A673 (cell line): ENCODE measurements at regions not wholly inside any gene's neighbourhood (a gene's known extent, or its start where the extent isn't known, plus 50 kb on each side); places are given as distances from the start of the nearest gene placed in this dataset.

Experiments used
- BruUV-seq: library from RNA; stranded (reverse); fragments of 400-500 nt; replicated peaks from 2 replicates; lab custom pipeline; 2021; lab: Mats Ljungman, UMichigan
- CTCF ChIA-PET: fragments of 300-600 bp; sonication (Branson Sonifier 250); formaldehyde crosslinking; loops from one replicate; lab custom pipeline; 2022; ENCODE audit warnings: antibody characterized with exemption; lab: Charles Lee
- POLR2A ChIA-PET: fragments of 300-600 bp; sonication (Branson Sonifier 250); formaldehyde crosslinking; loops from one replicate; lab custom pipeline; 2022; ENCODE audit warnings: antibody characterized with exemption; ENCODE audit not compliant: low non-redundant PET; lab: Charles Lee
- DNase-seq: peaks from one replicate; pipeline ENCODE4 v3.0.0-alpha.2; 2015; ENCODE audit warnings: low spot score
- H3K27ac ChIP-seq: fragments of 200-600 bp; sonication (generic); 2 replicates; pipeline ENCODE4 v1.5.1; 2016; ENCODE audit warnings: mixed run types, low read depth, mild to moderate bottlenecking, mixed read lengths, antibody characterized with exemption, low read length; ENCODE audit not compliant: poor library complexity, severe bottlenecking
- H3K27me3 ChIP-seq: fragments of 200-600 bp; sonication (generic); replicated peaks from 2 replicates; pipeline ENCODE4 v1.6.1; 2017; ENCODE audit warnings: mixed run types, low read depth, mild to moderate bottlenecking, mixed read lengths, antibody characterized with exemption, low read length; ENCODE audit not compliant: insufficient read depth, poor library complexity
- H3K36me3 ChIP-seq: fragments of 200-600 bp; sonication (generic); 2 replicates; pipeline ENCODE4 v1.6.1; 2016; ENCODE audit warnings: mixed run types, mild to moderate bottlenecking, mixed read lengths, antibody characterized with exemption, low read length; ENCODE audit not compliant: insufficient read depth, poor library complexity, severe bottlenecking
- H3K4me1 ChIP-seq: fragments of 200-600 bp; sonication (generic); 2 replicates; pipeline ENCODE4 v1.6.1; 2017; ENCODE audit warnings: mixed run types, mild to moderate bottlenecking, mixed read lengths, antibody characterized with exemption, low read length; ENCODE audit not compliant: insufficient read depth, poor library complexity, severe bottlenecking
- H3K4me3 ChIP-seq: fragments of 200-600 bp; sonication (generic); 2 replicates; pipeline ENCODE4 v1.5.1; 2016; ENCODE audit warnings: low read depth, mixed run types, mild to moderate bottlenecking, mixed read lengths, low read length; ENCODE audit not compliant: poor library complexity, severe bottlenecking
- H3K9me3 ChIP-seq: fragments of 200-600 bp; sonication (generic); 2 replicates; pipeline ENCODE4 v1.6.1; 2016; ENCODE audit warnings: mixed run types, low read depth, mild to moderate bottlenecking, mixed read lengths, antibody characterized with exemption, low read length; ENCODE audit not compliant: poor library complexity, severe bottlenecking
- EZH2 ChIP-seq: fragments of 200-600 bp; sonication (generic); IDR thresholded peaks from 2 replicates; pipeline ENCODE4 v1.6.1; 2017; ENCODE audit warnings: borderline replicate concordance, low read depth, mild to moderate bottlenecking, mixed read lengths, antibody characterized with exemption, low read length; ENCODE audit not compliant: poor library complexity, severe bottlenecking
- intact Hi-C: fragments of 100-400 bp; cut with micrococcal nuclease; formaldehyde crosslinking; loops from one replicate; pipeline ENCODE4 v1.10.0; 2022; ENCODE audit not compliant: unreplicated experiment
- TF ChIP-seq, protein P1 (sequence below): fragments of 300-800, 200-600 bp; sonication (generic); conservative IDR thresholded peaks from 2 replicates; pipeline ENCODE4 v1.5.1; 2017; ENCODE audit warnings: low read depth, mild to moderate bottlenecking, antibody characterized with exemption, low read length, moderate library complexity, mixed read lengths

DNA sequence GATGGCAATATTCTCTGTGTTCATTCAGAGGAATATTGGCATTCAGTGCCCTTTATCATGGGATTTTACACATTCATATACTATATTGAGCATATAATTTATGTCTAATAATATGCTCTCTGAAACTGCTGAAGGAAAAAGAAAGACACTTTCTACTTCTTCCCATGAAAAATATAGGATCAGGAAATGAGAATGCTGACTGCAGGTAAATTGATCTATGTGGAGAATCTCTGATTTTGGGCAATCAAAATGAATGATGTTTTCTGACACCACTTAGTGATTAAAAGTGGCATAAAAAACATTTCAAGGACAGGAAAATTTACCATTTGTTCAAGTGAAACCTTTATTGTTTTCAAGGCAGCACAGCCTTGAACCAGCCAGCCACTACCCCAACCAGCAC, 260.1 kb upstream of the STXBP5 start:
- no peak for DNase-seq
- Histone ChIP-seq H3K9me3 (no peaks in the 10 kb centered on the region), H3K4me1 (no peaks in the 10 kb centered on the region), H3K4me3 (no peak overlapping the region), H3K27ac (no peak overlapping the region), H3K27me3 (no peaks in the 10 kb centered on the region), H3K36me3 (no peaks in the 10 kb centered on the region)
- BruUV-seq = no TSS peak
- TF ChIP-seq, protein P1, sequence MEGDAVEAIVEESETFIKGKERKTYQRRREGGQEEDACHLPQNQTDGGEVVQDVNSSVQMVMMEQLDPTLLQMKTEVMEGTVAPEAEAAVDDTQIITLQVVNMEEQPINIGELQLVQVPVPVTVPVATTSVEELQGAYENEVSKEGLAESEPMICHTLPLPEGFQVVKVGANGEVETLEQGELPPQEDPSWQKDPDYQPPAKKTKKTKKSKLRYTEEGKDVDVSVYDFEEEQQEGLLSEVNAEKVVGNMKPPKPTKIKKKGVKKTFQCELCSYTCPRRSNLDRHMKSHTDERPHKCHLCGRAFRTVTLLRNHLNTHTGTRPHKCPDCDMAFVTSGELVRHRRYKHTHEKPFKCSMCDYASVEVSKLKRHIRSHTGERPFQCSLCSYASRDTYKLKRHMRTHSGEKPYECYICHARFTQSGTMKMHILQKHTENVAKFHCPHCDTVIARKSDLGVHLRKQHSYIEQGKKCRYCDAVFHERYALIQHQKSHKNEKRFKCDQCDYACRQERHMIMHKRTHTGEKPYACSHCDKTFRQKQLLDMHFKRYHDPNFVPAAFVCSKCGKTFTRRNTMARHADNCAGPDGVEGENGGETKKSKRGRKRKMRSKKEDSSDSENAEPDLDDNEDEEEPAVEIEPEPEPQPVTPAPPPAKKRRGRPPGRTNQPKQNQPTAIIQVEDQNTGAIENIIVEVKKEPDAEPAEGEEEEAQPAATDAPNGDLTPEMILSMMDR = no peak
- TF ChIP-seq EZH2 = no peak
- ChIA-PET CTCF (no interaction called here), POLR2A (no interaction called here)
- intact Hi-C loops = no loop called here

DNA sequence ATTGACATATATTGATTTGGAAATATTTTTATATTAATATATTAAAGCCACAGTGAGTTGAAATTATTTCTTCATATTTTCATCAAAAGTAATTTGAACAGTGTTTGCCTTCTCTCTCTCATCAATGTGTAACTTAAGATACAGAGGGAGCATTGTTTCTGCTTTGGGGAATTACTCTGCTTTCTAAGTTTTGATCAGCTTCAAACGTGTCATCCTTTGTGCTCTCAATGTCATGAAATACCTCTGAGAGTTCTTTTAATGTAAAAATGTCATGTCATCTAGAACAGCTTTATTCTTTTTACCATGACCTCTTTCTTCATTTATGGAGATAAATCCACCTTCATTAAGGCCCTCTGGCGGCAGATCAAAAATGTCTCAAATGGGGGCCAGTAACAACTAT, 259.4 kb upstream of the STXBP5 start:
- Histone ChIP-seq H3K9me3 (no peaks in the 10 kb centered on the region), H3K27me3 (no peaks in the 10 kb centered on the region), H3K36me3 (no peaks in the 10 kb centered on the region), H3K4me1 (no peaks in the 10 kb centered on the region), H3K27ac (no peak overlapping the region), H3K4me3 (no peak overlapping the region)
- ChIA-PET POLR2A (no interaction called here), CTCF (no interaction called here)
- intact Hi-C loops = no loop called here
- TF ChIP-seq EZH2 = no peak
- TF ChIP-seq, protein P1 = no peak
- no peak for DNase-seq
- no TSS peak for BruUV-seq

DNA sequence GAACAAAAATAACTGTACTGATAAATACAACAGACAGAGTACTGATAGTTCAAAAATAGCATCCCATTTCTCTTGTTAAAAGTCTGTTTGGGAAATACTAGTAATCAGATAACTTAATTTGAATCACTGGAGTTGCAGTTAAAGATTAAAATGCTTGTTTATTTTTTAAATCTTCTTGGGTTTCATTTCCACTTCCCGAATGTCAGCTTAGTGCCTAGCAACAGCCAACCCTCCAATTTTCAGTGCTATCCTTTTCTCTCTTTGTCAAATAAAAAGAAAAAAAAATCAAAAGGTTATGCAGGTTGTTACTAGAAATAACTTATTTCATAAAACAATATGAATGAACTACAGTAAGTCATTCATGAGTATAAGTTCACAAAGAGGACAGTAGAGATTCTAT, 257.7 kb upstream of the STXBP5 start:
- Histone ChIP-seq H3K27me3 (no peaks in the 10 kb centered on the region), H3K27ac (no peak overlapping the region), H3K9me3 (no peaks in the 10 kb centered on the region), H3K4me1 (no peaks in the 10 kb centered on the region), H3K4me3 (no peak overlapping the region), H3K36me3 (no peaks in the 10 kb centered on the region)
- TF ChIP-seq, protein P1 = no peak
- no peak for TF ChIP-seq EZH2
- no TSS peak for BruUV-seq
- ChIA-PET CTCF (no interaction called here), POLR2A (no interaction called here)
- intact Hi-C loops = no loop called here
- DNase-seq = no peak
